ENCODE measurements at regions not wholly inside any gene's neighbourhood (a gene's known extent, or its start where the extent isn't known, plus 50 kb on each side); places are given as distances from the start of the nearest gene placed in this dataset.
"Not testable (repeated sequence)": the region's sequence is repeated elsewhere in the genome, so short reads cannot be mapped to it uniquely, and the experiment has no call there.

DNA sequence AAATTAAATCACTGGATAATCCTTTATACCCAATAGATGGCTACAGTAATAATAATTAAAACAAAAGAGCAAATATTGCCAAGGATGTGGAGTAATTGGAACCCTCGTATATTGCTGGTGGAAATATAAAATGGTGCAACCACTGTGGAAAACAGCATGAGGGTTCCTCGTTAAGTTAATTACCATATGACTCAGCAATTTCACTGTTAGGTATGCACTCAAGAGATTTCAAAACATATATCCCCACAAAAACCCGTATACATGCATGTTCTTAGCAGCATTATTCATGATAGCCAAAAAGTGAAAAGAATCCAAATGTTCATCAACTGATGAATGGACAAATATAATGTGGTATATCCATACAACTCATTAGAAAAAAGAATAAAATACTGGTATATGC is 103.3 kb downstream of the TEX13C start:
- no peak overlapping the region for H3K4me3 ChIP-seq (ENCODE audit: control insufficient read depth, low read depth, low read length)
- TF ChIP-seq, protein P1, sequence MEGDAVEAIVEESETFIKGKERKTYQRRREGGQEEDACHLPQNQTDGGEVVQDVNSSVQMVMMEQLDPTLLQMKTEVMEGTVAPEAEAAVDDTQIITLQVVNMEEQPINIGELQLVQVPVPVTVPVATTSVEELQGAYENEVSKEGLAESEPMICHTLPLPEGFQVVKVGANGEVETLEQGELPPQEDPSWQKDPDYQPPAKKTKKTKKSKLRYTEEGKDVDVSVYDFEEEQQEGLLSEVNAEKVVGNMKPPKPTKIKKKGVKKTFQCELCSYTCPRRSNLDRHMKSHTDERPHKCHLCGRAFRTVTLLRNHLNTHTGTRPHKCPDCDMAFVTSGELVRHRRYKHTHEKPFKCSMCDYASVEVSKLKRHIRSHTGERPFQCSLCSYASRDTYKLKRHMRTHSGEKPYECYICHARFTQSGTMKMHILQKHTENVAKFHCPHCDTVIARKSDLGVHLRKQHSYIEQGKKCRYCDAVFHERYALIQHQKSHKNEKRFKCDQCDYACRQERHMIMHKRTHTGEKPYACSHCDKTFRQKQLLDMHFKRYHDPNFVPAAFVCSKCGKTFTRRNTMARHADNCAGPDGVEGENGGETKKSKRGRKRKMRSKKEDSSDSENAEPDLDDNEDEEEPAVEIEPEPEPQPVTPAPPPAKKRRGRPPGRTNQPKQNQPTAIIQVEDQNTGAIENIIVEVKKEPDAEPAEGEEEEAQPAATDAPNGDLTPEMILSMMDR (conservative IDR thresholded peaks at IDR 0.05; ENCODE audit: control insufficient read depth, insufficient read depth, low read depth, low read length) = no peak
- DNase-seq (ENCODE audit: low read depth) = no peak

DNA sequence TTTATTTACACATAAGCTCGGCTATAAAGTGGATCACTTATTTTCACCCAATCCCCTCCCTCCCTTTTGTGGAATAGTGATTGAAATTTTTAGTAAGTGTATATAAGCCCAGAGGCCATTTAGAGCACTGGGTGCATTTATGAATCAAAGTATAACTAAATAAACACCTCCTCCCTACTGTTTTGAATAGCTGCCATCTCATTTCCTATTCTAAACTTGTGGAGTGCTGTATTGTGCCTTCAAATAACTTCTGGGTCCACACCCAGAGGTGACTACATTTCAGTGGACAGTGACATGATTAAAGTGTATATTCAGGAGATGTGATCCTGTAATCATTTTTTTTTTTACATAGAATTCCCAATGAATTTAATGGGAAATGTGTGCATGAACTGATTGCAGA is 104.9 kb downstream of the TEX13C start:
- no peak for DNase-seq (ENCODE audit: low read depth)
- H3K4me3 ChIP-seq (ENCODE audit: control insufficient read depth, low read depth, low read length) = no peak overlapping the region
- TF ChIP-seq, protein P1 (conservative IDR thresholded peaks at IDR 0.05; ENCODE audit: control insufficient read depth, insufficient read depth, low read depth, low read length) = no peak

DNA sequence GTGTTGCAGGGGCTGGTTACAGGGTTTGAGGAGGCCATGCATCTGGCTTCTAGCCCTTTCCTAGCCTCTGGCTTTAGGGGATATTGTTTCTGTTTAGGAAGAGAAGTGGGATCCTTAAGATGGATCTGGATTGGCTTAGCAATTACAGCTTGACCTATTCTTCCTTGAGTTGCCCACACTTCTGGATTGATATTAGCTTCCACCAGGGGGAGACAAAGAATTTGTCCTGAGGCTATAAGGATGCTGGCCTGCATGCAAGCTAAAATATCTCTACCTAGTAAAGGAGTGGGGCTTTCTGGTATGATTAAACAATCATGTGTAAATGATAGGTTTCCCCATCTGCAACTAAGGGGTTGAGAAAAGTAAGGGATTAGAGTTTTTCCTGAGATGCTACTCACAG is 117.2 kb downstream of the TEX13C start:
- no peak overlapping the region for H3K4me3 ChIP-seq (ENCODE audit: control insufficient read depth, low read depth, low read length)
- TF ChIP-seq, protein P1 (conservative IDR thresholded peaks at IDR 0.05; ENCODE audit: control insufficient read depth, insufficient read depth, low read depth, low read length) = no peak
- no peak for DNase-seq (ENCODE audit: low read depth)

DNA sequence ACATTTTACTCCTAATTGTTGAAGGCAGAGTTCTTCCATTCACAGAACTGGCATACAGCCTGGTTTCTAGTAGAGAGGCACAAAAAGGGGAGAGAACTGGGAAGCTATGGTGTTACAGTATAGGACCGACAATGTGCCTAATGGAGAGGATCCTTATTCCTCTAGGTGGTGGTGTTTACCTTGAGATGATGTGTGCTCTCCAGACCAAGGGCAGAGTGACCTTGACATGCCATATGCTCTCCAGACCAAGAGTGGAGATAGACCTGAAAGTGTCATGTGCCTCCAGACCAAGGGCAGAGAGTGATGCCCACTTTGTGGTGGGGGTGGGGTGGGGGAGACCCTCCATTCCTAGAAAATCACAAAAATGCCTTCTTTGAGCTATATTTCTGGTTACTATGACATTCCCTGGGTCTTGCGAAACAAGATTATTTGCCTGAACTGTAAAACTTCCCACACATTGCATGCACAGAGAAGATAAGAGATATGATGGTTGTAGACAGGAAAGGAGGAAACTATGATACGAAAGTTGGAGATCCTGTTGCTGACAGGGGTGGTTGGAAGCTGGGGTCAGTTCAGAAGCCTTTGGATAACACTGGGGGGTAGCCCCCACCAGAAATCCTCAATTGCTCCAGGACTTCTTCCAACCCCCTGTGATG is 119.7 kb downstream of the TEX13C start:
- no peak overlapping the region for H3K4me3 ChIP-seq (ENCODE audit: control insufficient read depth, low read depth, low read length)
- DNase-seq (ENCODE audit: low read depth) = no peak
- TF ChIP-seq, protein P1 (conservative IDR thresholded peaks at IDR 0.05; ENCODE audit: control insufficient read depth, insufficient read depth, low read depth, low read length) = no peak

DNA sequence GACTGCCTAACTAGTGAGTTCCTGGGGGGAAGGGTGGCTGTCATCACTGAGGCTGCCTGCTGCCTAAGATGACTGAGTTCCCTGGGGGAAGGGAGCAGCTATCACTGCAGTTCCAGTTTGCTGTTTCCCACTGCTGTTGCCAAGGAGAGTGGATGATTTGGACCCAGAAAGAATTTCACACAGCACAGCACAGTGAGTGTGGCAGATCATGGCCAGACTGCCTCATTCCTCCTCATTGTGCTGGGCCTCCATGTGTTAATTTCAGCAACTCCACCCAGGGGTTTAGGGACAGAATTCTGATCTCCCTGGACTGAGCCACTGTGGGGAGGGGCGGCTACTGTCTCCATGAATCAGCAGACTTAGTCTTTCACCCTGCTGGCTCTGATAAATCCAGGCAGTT is 125.0 kb downstream of the TEX13C start:
- TF ChIP-seq, protein P1 (conservative IDR thresholded peaks at IDR 0.05; ENCODE audit: control insufficient read depth, insufficient read depth, low read depth, low read length) = no peak
- no peak overlapping the region for H3K4me3 ChIP-seq (ENCODE audit: control insufficient read depth, low read depth, low read length)
- DNase-seq (ENCODE audit: low read depth) = no peak

DNA sequence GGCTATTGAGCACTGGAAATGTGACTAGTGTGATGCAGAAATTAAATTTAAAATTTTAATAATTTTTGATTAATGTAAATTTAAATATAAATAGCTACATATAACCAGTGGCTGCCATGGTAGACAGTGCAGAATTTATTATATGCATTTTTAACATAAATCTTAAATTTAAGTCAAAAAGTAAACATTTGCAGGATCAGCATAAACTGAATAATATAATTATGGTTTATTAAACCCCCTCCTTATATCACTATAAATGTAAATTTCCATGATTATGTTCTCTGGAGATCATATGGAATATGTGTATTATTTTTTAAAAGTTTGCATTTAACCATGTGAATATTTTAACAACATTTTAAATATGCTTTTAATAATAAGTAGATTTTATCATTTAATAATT is 155.8 kb downstream of the TEX13C start:
- DNase-seq (ENCODE audit: low read depth) = no peak
- H3K4me3 ChIP-seq (ENCODE audit: control insufficient read depth, low read depth, low read length) = no peak overlapping the region
- TF ChIP-seq, protein P1 (conservative IDR thresholded peaks at IDR 0.05; ENCODE audit: control insufficient read depth, insufficient read depth, low read depth, low read length) = no peak

DNA sequence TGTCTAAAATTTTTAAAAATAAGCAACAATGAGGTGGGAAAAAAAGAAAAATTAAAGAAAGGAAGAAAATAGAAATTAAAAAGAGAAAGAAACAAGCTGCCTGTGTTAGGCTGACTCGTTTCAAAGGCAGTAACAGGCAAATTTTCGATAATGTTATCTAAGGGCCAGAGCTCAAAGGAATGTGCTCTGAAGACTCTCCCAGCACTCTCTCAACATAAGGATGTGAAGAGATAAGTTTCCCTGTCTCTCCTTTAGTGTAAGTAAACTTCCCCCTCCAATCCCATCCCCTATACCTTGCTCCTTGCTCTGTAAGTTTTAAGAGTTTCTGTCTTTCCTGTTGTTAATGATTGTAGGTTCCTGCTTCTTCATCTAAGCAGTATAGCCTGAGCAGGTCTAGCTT is 172.8 kb downstream of the TEX13C start:
- DNase-seq (ENCODE audit: low read depth) = no peak
- TF ChIP-seq, protein P1 (conservative IDR thresholded peaks at IDR 0.05; ENCODE audit: control insufficient read depth, insufficient read depth, low read depth, low read length) = no peak

DNA sequence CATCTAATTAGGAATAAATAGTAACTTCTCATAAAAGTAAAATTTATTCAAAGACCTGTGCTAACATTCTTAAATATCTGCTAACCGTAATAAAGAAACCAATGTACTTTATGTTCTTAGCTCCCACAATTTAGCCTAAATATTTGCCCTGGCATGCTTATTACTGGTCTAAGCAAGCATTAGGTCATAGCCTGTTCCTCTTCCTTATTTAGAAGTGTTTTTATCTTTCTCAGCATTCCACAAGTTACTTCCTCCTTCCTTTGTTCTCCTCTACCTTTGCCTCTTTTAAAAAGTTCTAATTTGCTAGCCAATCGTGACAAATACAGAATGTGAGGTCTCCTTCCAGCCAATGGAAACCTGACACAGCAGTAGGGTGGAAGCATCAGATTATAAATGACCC is 173.3 kb downstream of the TEX13C start:
- not testable (repeated sequence) for H3K4me3 ChIP-seq (ENCODE audit: control insufficient read depth, low read depth, low read length); DNase-seq (ENCODE audit: low read depth)

More for the DNA sequence above, 172.8 kb downstream of the TEX13C start:
- H3K4me3 ChIP-seq (ENCODE audit: control insufficient read depth, low read depth, low read length) = no peak overlapping the region
